Duodenal mucosa (tissue), 2 donors: ENCODE measurements at regions not wholly inside any gene's neighbourhood (a gene's known extent, or its start where the extent isn't known, plus 50 kb on each side); places are given as distances from the start of the nearest gene placed in this dataset.
"Not testable (repeated sequence)": the region's sequence is repeated elsewhere in the genome, so short reads cannot be mapped to it uniquely, and the experiment has no call there.

Experiments
- H3K27ac ChIP-seq: one replicate; pipeline ENCODE4 v1.7.0; 2013; ENCODE audit warnings: low read depth, low read length
- H3K27me3 ChIP-seq, 2 donors: one replicate each; pipeline ENCODE4 v1.7.0; 2013; ENCODE audit warnings: low read length in 2 of 2, control low read depth in 1 of 2; ENCODE audit not compliant: insufficient read depth in 2 of 2, control insufficient read depth in 1 of 2
- H3K36me3 ChIP-seq, 2 donors: one replicate each; pipeline ENCODE4 v1.7.0; 2013; ENCODE audit warnings: low read length in 2 of 2, control low read depth in 1 of 2; ENCODE audit not compliant: insufficient read depth in 2 of 2, control insufficient read depth in 1 of 2
- H3K4me1 ChIP-seq, 2 donors: one replicate each; pipeline ENCODE4 v1.7.0; 2013; ENCODE audit warnings: low read length in 2 of 2, control low read depth in 1 of 2; ENCODE audit not compliant: insufficient read depth in 2 of 2, control insufficient read depth in 1 of 2
- H3K4me3 ChIP-seq, 2 donors: one replicate each; pipeline ENCODE4 v1.7.0; 2013; ENCODE audit warnings: low read length in 2 of 2, low read depth in 1 of 2
- H3K9ac ChIP-seq, 2 donors: one replicate each; pipeline ENCODE4 v1.7.0; 2013; ENCODE audit warnings: low read length in 2 of 2, low read depth in 1 of 2
- H3K9me3 ChIP-seq, 2 donors: one replicate each; pipeline ENCODE4 v1.7.0; 2013; ENCODE audit warnings: low read length in 2 of 2, control low read depth in 1 of 2; ENCODE audit not compliant: control insufficient read depth in 1 of 2

DNA sequence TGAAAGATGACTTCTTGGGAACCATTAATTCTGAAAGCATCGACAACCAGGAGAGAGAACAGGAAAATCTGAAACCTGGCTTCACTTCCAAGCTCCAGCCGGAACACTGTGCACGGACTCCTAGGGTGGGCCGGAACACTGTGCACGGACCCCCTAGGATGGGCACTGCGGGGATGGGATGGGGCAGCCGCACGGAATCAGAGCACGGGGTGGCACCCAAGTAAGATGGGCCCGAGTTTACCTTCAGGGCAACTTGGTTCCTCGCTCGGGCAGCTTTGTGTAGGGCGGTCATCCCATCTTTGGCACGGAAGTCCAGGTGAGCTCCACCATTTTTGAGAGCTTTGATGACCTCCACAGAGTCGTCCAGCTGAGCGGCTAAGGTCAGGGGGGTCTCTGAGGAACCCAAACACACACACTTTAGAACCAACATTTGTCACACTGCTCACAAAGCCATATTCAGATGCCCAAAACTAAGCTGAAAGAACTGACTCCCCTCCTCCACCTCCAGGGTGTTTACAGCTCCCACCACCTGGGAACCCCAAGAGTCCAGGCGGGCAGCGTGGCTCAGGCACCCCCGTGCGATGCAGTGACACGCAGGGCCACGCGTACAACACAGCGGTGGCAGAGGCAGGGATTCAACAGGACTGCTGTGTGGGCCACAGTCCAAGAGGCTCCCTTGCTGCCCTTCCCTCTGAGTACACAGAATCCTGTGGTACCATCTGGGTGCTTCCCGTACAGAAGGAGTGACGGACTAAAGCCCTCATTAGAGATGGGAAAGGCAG lies 157.9 kb downstream of the SHANK2 start:
- Histone ChIP-seq H3K27me3 (no peaks in the 10 kb centered on the region), H3K9ac (no peak overlapping the region), H3K9me3 (no peaks in the 10 kb centered on the region), H3K4me3 (no peak overlapping the region), H3K27ac (no peak overlapping the region), H3K36me3 (peaks cover 6 to 24% of the 10 kb centered on the region in 2 donors), H3K4me1 (no peaks in the 10 kb centered on the region)

DNA sequence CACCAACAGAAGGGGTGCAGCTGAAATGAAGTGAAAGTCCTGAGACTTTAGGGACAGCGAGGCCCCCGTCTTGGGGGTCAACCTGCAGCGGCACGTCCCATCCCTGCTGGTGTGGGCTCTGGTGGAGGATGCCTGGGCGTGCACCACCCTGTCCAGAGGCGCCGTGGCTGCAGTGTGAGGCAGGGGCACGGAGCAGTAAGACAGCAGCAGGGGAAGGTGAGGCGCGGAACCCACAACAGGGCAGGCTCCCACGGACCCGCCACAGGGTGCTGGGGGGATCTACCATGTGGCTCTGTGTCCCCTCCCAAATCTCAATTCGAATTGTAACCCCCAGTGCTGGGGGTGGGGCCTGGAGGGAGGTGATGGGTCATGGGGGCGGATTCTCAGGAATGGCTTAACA lies 158.6 kb downstream of the SHANK2 start:
- Histone ChIP-seq H3K4me1 (no peaks in the 10 kb centered on the region), H3K4me3 (no peak overlapping the region), H3K36me3 (peaks cover 10 to 27% of the 10 kb centered on the region in 2 donors), H3K9ac (no peak overlapping the region), H3K9me3 (no peaks in the 10 kb centered on the region), H3K27ac (no peak overlapping the region), H3K27me3 (no peaks in the 10 kb centered on the region)

DNA sequence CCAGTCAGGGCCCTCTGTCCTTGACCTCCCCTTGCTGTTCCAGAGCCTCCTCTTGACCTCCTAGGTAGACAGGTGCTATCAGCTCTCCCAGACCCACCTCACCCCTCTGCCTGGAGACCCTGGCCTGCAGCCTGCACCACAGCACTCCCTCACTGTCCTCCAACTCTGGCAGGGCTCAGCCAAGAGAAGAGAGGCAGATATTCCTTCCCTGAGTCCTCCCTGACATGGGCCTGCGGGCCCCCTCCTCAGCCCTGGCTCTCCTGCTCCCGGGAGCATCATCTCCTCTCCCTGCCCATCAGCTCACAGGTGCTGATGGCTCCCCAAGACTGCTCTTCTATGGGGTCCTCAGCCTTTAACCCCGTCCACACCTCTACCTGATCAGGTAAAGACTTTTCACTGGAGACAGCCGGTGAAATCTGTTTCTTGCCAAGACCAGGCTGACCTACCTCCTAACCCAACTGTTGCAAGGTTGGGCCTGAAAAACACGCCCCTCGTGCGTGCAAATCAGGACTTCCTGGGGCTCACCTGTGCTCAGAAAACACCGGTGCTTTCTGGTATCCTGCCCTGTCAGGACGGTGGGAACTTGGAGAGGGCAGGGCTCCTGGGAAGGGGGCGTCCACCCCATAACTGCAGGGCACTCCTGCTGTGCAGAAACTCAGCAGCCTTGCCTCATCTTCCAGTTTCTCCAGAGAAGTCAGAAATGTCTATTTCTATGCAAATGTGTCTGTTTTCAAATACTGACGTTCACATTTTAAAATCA lies 160.7 kb downstream of the SHANK2 start:
- Histone ChIP-seq H3K4me1 (no peaks in the 10 kb centered on the region), H3K4me3 (no peak overlapping the region), H3K36me3 (peaks cover 10 to 19% of the 10 kb centered on the region in 2 donors), H3K27me3 (no peaks in the 10 kb centered on the region), H3K9ac (no peak overlapping the region), H3K27ac (no peak overlapping the region), H3K9me3 (no peaks in the 10 kb centered on the region)

DNA sequence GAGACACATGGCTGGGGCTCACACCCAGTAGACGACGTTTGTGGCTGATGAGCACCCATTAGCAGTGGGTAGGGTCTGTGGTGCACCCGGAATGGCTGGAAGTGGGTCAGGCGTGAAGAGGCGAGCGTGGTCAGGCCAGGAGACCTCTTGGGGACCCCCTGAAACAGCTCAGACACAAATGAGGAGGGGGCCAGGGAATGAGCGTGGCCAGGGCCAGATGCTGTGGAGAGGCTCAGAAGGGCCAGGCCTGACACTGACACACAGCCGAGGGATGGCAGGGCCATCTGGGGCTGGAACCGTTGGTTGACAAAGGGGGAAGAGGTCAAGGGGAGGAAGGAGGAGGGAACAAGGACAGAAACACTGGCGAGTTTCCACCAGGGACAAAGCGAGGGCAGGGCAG lies 162.8 kb downstream of the SHANK2 start:
- H3K9me3 ChIP-seq: no peaks in the 10 kb centered on the region
- no peaks in the 10 kb centered on the region for H3K27me3 ChIP-seq
- no peaks in the 10 kb centered on the region for H3K4me1 ChIP-seq
- peaks cover 10 to 19% of the 10 kb centered on the region in 2 donors for H3K36me3 ChIP-seq
- no peak overlapping the region for H3K27ac ChIP-seq
- no peak overlapping the region for H3K9ac ChIP-seq
- H3K4me3 ChIP-seq: no peak overlapping the region

DNA sequence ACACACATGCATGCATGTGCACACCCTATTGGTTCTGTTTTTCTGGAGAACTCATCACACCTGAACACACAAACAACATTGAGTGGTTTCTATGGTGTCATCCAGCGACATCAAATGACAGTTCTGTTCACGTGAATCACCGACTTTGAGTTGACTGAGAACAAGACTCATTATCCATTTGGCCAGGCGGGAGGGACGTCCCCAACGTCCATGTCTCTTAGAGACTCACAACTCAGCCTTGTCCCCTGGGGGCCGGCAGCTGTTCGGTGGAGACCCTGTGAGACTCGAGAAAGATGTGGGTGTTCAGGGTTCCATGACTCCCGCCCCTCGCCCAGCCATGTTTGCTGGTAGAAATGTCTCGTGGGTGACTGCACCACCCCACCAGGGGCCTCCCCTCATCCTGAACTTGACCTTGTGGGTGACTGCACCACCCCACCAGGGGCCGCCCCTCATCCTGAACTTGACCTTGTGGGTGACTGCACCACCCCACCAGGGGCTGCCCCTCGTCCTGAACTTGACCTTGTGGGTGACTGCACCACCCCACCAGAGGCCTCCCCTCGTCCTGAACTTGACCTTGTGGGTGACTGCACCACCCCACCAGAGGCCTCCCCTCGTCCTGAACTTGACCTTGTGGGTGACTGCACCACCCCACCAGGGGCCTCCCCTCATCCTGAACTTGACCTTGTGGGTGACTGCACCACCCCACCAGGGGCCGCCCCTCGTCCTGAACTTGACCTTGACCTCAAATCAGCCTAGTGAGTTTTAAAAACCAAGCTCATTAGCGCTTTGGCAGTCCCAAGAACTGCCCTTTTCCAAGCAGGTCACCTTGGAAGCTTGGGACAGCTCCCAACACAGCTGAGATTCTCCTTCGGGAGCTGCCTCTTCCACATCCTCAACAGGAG lies 163.8 kb downstream of the SHANK2 start:
- not testable (repeated sequence) for H3K4me3 ChIP-seq, H3K4me1 ChIP-seq, H3K9ac ChIP-seq, H3K27ac ChIP-seq, H3K9me3 ChIP-seq, H3K27me3 ChIP-seq
- H3K36me3 ChIP-seq: peaks cover 10 to 19% of the 10 kb centered on the region in 2 donors

DNA sequence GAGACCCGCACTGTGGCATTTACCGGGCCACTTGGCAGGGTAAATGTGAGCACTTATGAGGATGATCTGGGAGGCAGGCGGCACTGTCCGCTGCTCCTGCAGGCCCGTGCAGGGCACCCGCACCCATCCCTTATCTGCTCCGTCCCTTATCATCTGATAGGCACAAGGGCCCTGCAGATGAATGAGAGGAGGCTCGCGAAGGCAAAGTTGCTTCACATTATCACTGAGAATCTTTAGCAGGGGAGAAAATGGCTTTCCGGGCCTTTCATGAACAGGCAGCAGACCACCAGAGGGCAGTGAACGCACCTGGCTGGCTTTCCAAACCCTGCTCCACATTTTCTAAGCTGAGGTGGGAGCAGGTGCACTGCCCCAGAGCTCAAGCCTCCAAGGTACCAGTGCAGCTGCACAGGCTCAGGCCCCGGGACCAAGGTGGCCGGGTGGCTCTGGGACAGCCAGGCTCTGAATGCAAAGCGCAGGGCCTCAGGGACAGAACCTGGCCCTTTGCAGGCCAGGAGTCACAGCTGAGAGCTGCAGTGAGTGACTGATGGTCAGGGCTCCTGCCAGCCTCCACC lies 165.6 kb downstream of the SHANK2 start:
- Histone ChIP-seq H3K9ac (no peak overlapping the region), H3K27ac (no peak overlapping the region), H3K36me3 (peaks cover 5 to 10% of the 10 kb centered on the region in 2 donors), H3K9me3 (no peaks in the 10 kb centered on the region), H3K4me3 (no peak overlapping the region), H3K4me1 (no peaks in the 10 kb centered on the region), H3K27me3 (no peaks in the 10 kb centered on the region)

DNA sequence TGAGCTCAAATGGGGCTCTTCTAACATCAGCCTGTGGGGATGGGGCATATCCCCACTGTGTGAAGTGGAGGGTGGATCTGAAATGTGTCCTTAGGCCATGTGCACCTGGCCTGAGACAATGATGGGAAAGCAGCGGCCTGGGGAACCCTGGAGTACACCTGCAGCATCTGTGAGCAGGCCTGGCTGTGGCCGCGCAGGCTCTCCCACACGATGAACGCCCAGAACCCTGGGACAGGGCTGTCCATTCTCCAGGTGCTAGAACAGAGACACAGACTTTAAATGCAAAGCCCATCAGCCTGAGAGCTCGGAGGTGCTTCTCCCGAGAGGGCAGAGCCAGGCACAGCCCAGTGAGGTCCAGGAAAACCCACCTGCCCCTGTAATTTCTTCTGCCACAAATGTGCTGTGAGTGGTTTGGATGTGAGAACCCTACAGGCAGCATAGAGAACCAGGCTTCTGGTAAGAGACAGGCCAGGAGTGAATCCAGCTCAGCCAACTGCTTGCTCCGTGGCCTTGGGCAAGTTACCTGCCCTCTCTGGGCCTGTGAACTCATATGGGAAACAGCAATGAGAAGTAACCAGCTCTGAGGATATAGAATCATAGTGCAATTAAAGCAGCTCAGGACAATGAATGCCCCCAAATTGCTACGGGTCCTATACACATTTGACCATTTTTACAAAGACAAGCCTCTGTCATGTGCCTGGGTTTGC lies 167.9 kb downstream of the SHANK2 start:
- Histone ChIP-seq H3K36me3 (peaks cover 3 to 4% of the 10 kb centered on the region in 2 donors), H3K27ac (no peak overlapping the region), H3K4me1 (no peaks in the 10 kb centered on the region), H3K4me3 (no peak overlapping the region), H3K9ac (no peak overlapping the region), H3K9me3 (no peaks in the 10 kb centered on the region), H3K27me3 (no peaks in the 10 kb centered on the region)

DNA sequence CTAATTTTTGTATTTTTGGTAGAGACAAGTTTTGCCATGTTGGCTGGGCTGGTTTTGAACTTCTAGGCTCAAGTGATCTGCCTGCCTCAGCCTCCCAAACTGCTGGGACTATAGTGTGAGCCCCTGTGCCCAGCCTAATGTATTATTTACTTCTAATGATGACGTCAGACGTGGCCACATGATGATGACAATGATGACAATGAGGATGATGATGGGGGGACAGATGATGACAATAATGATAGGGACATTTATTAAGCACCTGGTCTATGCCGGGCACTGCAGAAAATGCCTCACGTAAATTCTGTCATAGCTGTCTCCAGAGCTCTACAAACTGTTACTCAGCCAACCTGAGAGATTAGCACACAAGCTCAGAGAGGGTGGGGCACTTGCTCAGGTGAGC lies 169.3 kb downstream of the SHANK2 start:
- Histone ChIP-seq H3K27ac (no peak overlapping the region), H3K9me3 (no peaks in the 10 kb centered on the region), H3K36me3 (no peaks in the 10 kb centered on the region), H3K4me3 (no peak overlapping the region), H3K4me1 (no peaks in the 10 kb centered on the region), H3K27me3 (no peaks in the 10 kb centered on the region), H3K9ac (no peak overlapping the region)

DNA sequence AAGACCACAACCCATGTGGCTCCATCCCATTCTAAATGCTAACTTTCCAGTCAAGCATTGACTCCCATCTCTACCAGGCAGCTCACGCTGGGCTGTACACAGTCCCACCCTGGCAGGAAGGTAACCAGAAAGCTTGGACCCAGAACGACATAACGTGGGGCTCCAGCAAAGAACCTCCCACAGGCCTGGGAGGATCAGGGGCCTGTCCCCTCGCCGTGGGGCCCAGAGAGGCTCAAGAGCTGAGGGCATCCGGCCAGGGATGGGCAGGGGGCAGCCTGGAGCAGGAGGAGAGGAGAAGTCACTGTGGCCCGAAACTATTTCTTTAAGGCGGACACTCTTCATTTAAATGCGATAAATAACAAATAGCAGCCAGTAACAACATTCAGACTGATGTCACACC lies 169.9 kb downstream of the SHANK2 start:
- no peaks in the 10 kb centered on the region for H3K27me3 ChIP-seq
- H3K4me3 ChIP-seq: no peak overlapping the region
- H3K9ac ChIP-seq: no peak overlapping the region
- no peaks in the 10 kb centered on the region for H3K36me3 ChIP-seq
- H3K4me1 ChIP-seq: no peaks in the 10 kb centered on the region
- H3K9me3 ChIP-seq: no peaks in the 10 kb centered on the region
- no peak overlapping the region for H3K27ac ChIP-seq
